Neural cell (in vitro differentiated cells): ENCODE measurements at regions not wholly inside any gene's neighbourhood (a gene's known extent, or its start where the extent isn't known, plus 50 kb on each side); places are given as distances from the start of the nearest gene placed in this dataset.

Source experiments
- H2AFZ ChIP-seq: fragments of 200-600, 300-800 bp; sonication (generic), shearing (Covaris generic); 2 replicates; pipeline ENCODE4 v1.6.0; 2014; ENCODE audit warnings: low read depth, mild to moderate bottlenecking, antibody characterized with exemption, low read length, moderate library complexity
- H3F3A ChIP-seq: fragments of 200-600 bp; shearing (Covaris generic); 2 replicates; pipeline ENCODE4 v1.6.1; 2016; ENCODE audit warnings: mild to moderate bottlenecking, moderate library complexity, mixed read lengths, antibody characterized with exemption, low read length; ENCODE audit not compliant: insufficient read depth, poor library complexity, severe bottlenecking
- H3K27ac ChIP-seq: fragments of 200-600, 300-800 bp; sonication (generic), shearing (Covaris generic); 2 replicates; pipeline ENCODE4 v1.5.1; 2014; ENCODE audit warnings: mild to moderate bottlenecking, low read length, moderate library complexity
- H3K27me3 ChIP-seq: fragments of 300-800, 200-600 bp; sonication (generic), shearing (Covaris generic); 2 replicates; pipeline ENCODE4 v1.6.0; 2014; ENCODE audit warnings: mild to moderate bottlenecking, low read depth, low read length, moderate library complexity; ENCODE audit not compliant: insufficient read depth
- H3K36me3 ChIP-seq: fragments of 300-800, 200-600 bp; sonication (generic), shearing (Covaris generic); 2 replicates; pipeline ENCODE4 v1.5.1; 2014; ENCODE audit warnings: mild to moderate bottlenecking, antibody characterized with exemption, low read length, moderate library complexity; ENCODE audit not compliant: insufficient read depth
- H3K4me2 ChIP-seq: fragments of 300-800, 200-600 bp; sonication (generic), shearing (Covaris generic); 2 replicates; pipeline ENCODE4 v1.6.0; 2014; ENCODE audit warnings: mild to moderate bottlenecking, low read length
- H3K4me3 ChIP-seq: fragments of 300-800, 200-600 bp; sonication (generic), shearing (Covaris generic); 2 replicates; pipeline ENCODE4 v1.5.1; 2014; ENCODE audit warnings: mild to moderate bottlenecking, low read length, moderate library complexity
- H3K79me2 ChIP-seq: fragments of 200-600 bp; shearing (Covaris generic); replicated peaks from 2 replicates; pipeline ENCODE4 v1.6.0; 2014; ENCODE audit warnings: mild to moderate bottlenecking, low read length, moderate library complexity; ENCODE audit not compliant: insufficient read depth
- H3K9ac ChIP-seq: fragments of 300-800, 200-600 bp; sonication (generic), shearing (Covaris generic); 2 replicates; pipeline ENCODE4 v1.6.1; 2016; ENCODE audit warnings: mild to moderate bottlenecking, low read length, mixed read lengths
- H3K9me2 ChIP-seq: fragments of 200-600 bp; shearing (Covaris generic); 2 replicates; pipeline ENCODE4 v1.6.1; 2016; ENCODE audit warnings: mild to moderate bottlenecking, low read length, mixed read lengths; ENCODE audit not compliant: insufficient read depth
- H3K9me3 ChIP-seq: fragments of 200-600, 300-800 bp; sonication (generic), shearing (Covaris generic); 2 replicates; pipeline ENCODE4 v1.6.1; 2016; ENCODE audit warnings: mild to moderate bottlenecking, mixed run types, low read length, moderate library complexity, mixed read lengths
- H4K20me1 ChIP-seq: fragments of 200-600 bp; shearing (Covaris generic); 2 replicates; pipeline ENCODE4 v1.6.1; 2016; ENCODE audit warnings: mild to moderate bottlenecking, mixed run types; ENCODE audit not compliant: insufficient read depth
- CTCF ChIP-seq: fragments of 450-650 bp; IDR thresholded peaks from 2 replicates; pipeline ENCODE4 v1.5.1; 2014; ENCODE audit warnings: antibody characterized with exemption, mild to moderate bottlenecking, moderate library complexity; ENCODE audit not compliant: poor library complexity, severe bottlenecking
- EP300 ChIP-seq: fragments of 450-650 bp; conservative IDR thresholded peaks from 2 replicates; pipeline ENCODE4 v1.6.1; 2014; ENCODE audit warnings: antibody characterized with exemption, mild to moderate bottlenecking, moderate library complexity; ENCODE audit not compliant: poor library complexity, severe bottlenecking
- EZH2 ChIP-seq: fragments of 200-600, 300-800 bp; shearing (Covaris generic), sonication (generic); IDR thresholded peaks from 2 replicates; pipeline ENCODE4 v1.6.1; 2014; ENCODE audit warnings: antibody characterized with exemption, low read length, borderline replicate concordance, mild to moderate bottlenecking; ENCODE audit not compliant: insufficient read depth, poor library complexity, severe bottlenecking
- MXI1 ChIP-seq: fragments of 450-650 bp; conservative IDR thresholded peaks from 2 replicates; pipeline ENCODE4 v1.6.1; 2014; ENCODE audit warnings: antibody characterized with exemption, mild to moderate bottlenecking; ENCODE audit not compliant: poor library complexity, severe bottlenecking
- POLR2AphosphoS5 ChIP-seq: IDR thresholded peaks from 2 replicates; pipeline ENCODE4 v1.6.1; 2012
- RAD21 ChIP-seq: fragments of 450-650 bp; conservative IDR thresholded peaks from 2 replicates; pipeline ENCODE4 v1.6.1; 2014; ENCODE audit warnings: antibody characterized with exemption, mild to moderate bottlenecking, moderate library complexity
- REST ChIP-seq: IDR thresholded peaks from 2 replicates; pipeline ENCODE4 v1.6.1; 2012; ENCODE audit warnings: borderline replicate concordance
- SMC3 ChIP-seq: fragments of 450-650 bp; conservative IDR thresholded peaks from 2 replicates; pipeline ENCODE4 v1.6.1; 2014; ENCODE audit warnings: antibody characterized with exemption, mild to moderate bottlenecking, moderate library complexity; ENCODE audit not compliant: poor library complexity
- TAF1 ChIP-seq: IDR thresholded peaks from 2 replicates; pipeline ENCODE4 v1.6.1; 2012; ENCODE audit warnings: low read depth

- no peak for TF ChIP-seq REST
- TF ChIP-seq SMC3 = no peak
- TF ChIP-seq CTCF = no peak
- no peak for TF ChIP-seq TAF1
- TF ChIP-seq MXI1 = no peak
- no peak for TF ChIP-seq POLR2AphosphoS5
- TF ChIP-seq RAD21 = no peak
- no peak for TF ChIP-seq EZH2
- TF ChIP-seq EP300 = no peak
- Histone ChIP-seq H3K36me3 (no peaks in the 10 kb centered on the region), H3K27me3 (no peaks in the 10 kb centered on the region), H3F3A (no peaks in the 10 kb centered on the region), H3K4me2 (no peak overlapping the region), H3K79me2 (no peaks in the 10 kb centered on the region), H3K9me3 (no peaks in the 10 kb centered on the region), H4K20me1 (no peaks in the 10 kb centered on the region), H3K4me3 (no peak overlapping the region), H3K9me2 (no peaks in the 10 kb centered on the region), H2AFZ (no peak overlapping the region), H3K9ac (no peak overlapping the region), H3K27ac (no peak overlapping the region)
Observed at GRCh38 chr4:92099861-92100260, 203.9 kb upstream of the GRID2 start.

GRCh38 chr4:92100975-92101374, 202.8 kb upstream of the GRID2 start:
- H3K9ac ChIP-seq = no peak overlapping the region
- H4K20me1 ChIP-seq = no peaks in the 10 kb centered on the region
- no peaks in the 10 kb centered on the region for H3K27me3 ChIP-seq
- H3K9me3 ChIP-seq = no peaks in the 10 kb centered on the region
- no peaks in the 10 kb centered on the region for H3K79me2 ChIP-seq
- no peak overlapping the region for H3K27ac ChIP-seq
- H3K9me2 ChIP-seq = no peaks in the 10 kb centered on the region
- no peak overlapping the region for H3K4me2 ChIP-seq
- H3F3A ChIP-seq = no peaks in the 10 kb centered on the region
- H2AFZ ChIP-seq = no peak overlapping the region
- TF ChIP-seq POLR2AphosphoS5 = no peak
- TF ChIP-seq REST = no peak
- TF ChIP-seq MXI1 = no peak
- no peak for TF ChIP-seq EP300
- no peak for TF ChIP-seq EZH2
- TF ChIP-seq RAD21 = no peak
- no peak for TF ChIP-seq TAF1
- TF ChIP-seq SMC3 = no peak
- TF ChIP-seq CTCF = no peak
- no peaks in the 10 kb centered on the region for H3K36me3 ChIP-seq
- no peak overlapping the region for H3K4me3 ChIP-seq
